Activated B cell treated with CpG ODN at 0.5 μM for 24 hours (primary cell): ENCODE measurements at regions not wholly inside any gene's neighbourhood (a gene's known extent, or its start where the extent isn't known, plus 50 kb on each side); places are given as distances from the start of the nearest gene placed in this dataset.

Experiments
- ATAC-seq: fragments of 200-7000 bp; cut with Tn5 transposase; one replicate; pipeline ENCODE4 v1.10.0; 2021; ENCODE audit warnings: low read depth, mild to moderate bottlenecking, moderate library complexity
- CTCF ChIA-PET: fragments of 350-600 bp; sonication (Branson Sonifier 250); formaldehyde crosslinking; loops from one replicate; lab custom pipeline; 2021; ENCODE audit warnings: antibody characterized with exemption; lab: Charles Lee
- POLR2A ChIA-PET: fragments of 350-600 bp; sonication (Branson Sonifier 250); formaldehyde crosslinking; loops from one replicate; lab custom pipeline; 2021; ENCODE audit warnings: antibody characterized with exemption; lab: Charles Lee
- DNase-seq: peaks from one replicate; pipeline ENCODE4 v3.0.0; 2022
- H3K27ac Mint-ChIP-seq: one replicate; pipeline ENCODE4 v1.8.0; 2020; ENCODE audit warnings: mixed read lengths
- H3K27me3 Mint-ChIP-seq: one replicate; pipeline ENCODE4 v1.8.0; 2021; ENCODE audit warnings: mixed read lengths
- H3K36me3 Mint-ChIP-seq: one replicate; pipeline ENCODE4 v1.8.0; 2021; ENCODE audit warnings: low read depth, mixed read lengths
- H3K4me1 Mint-ChIP-seq: one replicate; pipeline ENCODE4 v1.8.0; 2021; ENCODE audit warnings: mixed read lengths
- H3K4me3 Mint-ChIP-seq: one replicate; pipeline ENCODE4 v1.8.0; 2020; ENCODE audit warnings: mild to moderate bottlenecking, mixed read lengths
- H3K9me3 Mint-ChIP-seq: one replicate; pipeline ENCODE4 v1.8.0; 2020; ENCODE audit warnings: mixed read lengths
- intact Hi-C: fragments of 100-400 bp; cut with micrococcal nuclease; formaldehyde crosslinking; loops from one replicate; pipeline ENCODE4 v1.15.1; 2024
- TF ChIP-seq, protein P1 (sequence below): fragments of 200-600 bp; IDR thresholded peaks from one replicate; pipeline ENCODE4 v1.8.0; 2022; ENCODE audit warnings: antibody characterized with exemption, mild to moderate bottlenecking

DNA sequence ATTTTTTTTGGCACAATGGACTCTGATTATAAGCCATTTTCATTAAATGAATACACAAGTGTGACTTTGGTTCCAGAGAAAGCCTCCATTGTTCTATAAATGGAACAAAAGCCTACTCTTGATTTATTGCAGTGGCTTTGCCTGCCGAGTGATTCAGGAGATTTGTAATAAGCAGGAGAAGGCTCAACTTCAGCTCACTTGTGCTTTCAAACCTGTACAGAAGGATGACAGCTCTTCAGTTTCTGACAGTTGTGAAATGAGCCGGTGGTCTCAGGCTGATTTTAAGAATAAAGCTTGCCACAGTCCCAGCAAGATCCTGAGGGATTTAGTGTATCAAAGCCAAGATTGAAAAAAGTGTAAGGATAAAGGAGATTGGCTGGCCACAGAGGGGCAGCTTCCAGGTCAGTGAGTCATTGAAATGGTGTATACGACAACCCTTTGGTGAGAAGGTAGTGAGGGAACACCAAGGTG, 438.8 kb upstream of the TGFBR2 start:
- ChIA-PET POLR2A (no interaction called here), CTCF (no interaction called here)
- ATAC-seq (no peak), DNase-seq (no peak)
- H3K27ac Mint-ChIP-seq, result no peak overlapping the region
- peaks cover 5% of the 10 kb centered on the region for H3K9me3 Mint-ChIP-seq
- H3K4me3 Mint-ChIP-seq, result no peak overlapping the region
- TF ChIP-seq, protein P1, sequence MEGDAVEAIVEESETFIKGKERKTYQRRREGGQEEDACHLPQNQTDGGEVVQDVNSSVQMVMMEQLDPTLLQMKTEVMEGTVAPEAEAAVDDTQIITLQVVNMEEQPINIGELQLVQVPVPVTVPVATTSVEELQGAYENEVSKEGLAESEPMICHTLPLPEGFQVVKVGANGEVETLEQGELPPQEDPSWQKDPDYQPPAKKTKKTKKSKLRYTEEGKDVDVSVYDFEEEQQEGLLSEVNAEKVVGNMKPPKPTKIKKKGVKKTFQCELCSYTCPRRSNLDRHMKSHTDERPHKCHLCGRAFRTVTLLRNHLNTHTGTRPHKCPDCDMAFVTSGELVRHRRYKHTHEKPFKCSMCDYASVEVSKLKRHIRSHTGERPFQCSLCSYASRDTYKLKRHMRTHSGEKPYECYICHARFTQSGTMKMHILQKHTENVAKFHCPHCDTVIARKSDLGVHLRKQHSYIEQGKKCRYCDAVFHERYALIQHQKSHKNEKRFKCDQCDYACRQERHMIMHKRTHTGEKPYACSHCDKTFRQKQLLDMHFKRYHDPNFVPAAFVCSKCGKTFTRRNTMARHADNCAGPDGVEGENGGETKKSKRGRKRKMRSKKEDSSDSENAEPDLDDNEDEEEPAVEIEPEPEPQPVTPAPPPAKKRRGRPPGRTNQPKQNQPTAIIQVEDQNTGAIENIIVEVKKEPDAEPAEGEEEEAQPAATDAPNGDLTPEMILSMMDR, result no peak
- no peaks in the 10 kb centered on the region for H3K36me3 Mint-ChIP-seq
- peaks cover 2% of the 10 kb centered on the region for H3K27me3 Mint-ChIP-seq
- intact Hi-C loops, result no loop called here
- no peaks in the 10 kb centered on the region for H3K4me1 Mint-ChIP-seq

DNA sequence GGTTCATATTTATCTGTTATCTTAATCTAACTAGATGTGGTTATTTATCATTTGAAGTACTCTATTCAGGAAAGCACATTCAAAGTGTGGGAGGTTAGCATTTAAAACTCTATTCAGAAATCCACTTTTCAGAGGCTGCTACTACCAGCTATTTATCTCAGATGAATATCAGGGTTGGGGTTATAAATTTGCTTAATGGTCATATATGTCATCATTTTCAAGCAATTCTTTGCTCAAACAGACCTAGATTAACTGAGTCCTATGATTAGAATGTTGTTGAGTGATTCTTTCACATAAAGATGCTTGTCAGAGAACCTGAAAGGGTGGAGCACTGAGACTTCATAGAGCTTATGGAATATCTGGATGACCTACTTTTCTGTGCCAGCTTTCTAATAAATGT, 436.9 kb upstream of the TGFBR2 start:
- no peaks in the 10 kb centered on the region for H3K4me1 Mint-ChIP-seq
- no peak overlapping the region for H3K27ac Mint-ChIP-seq
- DNase-seq, result no peak
- CTCF ChIA-PET, result interaction anchor here (0.9 to 1.0 kb wide), 2 partner anchors 13 to 28 kb away, joined by 3 to 4 read pairs; no protein-coding TSS in a partner anchor
- POLR2A ChIA-PET, result no interaction called here
- TF ChIP-seq, protein P1, result no peak
- intact Hi-C loops, result no loop called here
- H3K27me3 Mint-ChIP-seq, result peaks cover 4% of the 10 kb centered on the region
- peaks cover 5% of the 10 kb centered on the region for H3K9me3 Mint-ChIP-seq
- ATAC-seq, result no peak
- H3K4me3 Mint-ChIP-seq, result no peak overlapping the region
- H3K36me3 Mint-ChIP-seq, result no peaks in the 10 kb centered on the region

DNA sequence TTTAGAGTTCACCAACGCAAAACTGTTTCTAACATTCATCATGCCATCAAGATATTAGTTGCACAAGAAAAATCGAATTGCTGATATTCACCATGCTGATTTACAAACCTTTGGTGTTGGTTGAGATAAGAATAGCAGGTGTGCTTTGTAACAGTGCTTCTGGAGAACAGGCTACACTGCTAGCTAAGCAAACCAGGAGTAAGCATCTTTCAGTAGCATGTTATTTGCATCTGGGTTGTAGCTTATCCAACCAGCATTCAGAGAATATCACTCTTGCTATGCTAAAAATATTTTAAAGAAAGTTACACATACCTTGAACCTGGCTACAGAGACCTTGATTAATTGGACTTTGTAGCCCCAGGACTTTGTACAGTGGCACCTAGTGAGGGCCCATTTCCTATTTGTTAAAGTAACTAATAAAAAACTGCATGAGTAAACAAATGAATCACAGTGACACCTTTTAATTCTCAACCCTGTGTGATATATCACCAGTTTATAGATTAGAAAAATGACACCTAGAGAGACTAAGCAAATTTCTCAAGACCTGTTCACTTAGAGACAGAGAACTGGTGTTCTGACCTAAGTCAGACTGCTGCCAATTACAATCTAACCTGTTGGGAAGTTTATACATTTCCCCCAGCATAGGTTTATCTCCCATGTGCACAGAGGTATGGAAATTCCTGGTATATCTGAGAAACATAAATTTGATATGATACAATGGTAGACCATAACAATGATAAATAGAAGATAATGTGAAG, 435.5 kb upstream of the TGFBR2 start:
- Mint-ChIP-seq H3K36me3 (no peaks in the 10 kb centered on the region), H3K4me1 (no peaks in the 10 kb centered on the region), H3K4me3 (no peak overlapping the region), H3K27ac (no peak overlapping the region), H3K27me3 (peaks cover 4% of the 10 kb centered on the region), H3K9me3 (peaks cover 3% of the 10 kb centered on the region)
- CTCF ChIA-PET, result no interaction called here
- intact Hi-C loops, result no loop called here
- POLR2A ChIA-PET, result no interaction called here
- TF ChIP-seq, protein P1, result no peak
- ATAC-seq (no peak), DNase-seq (no peak)

DNA sequence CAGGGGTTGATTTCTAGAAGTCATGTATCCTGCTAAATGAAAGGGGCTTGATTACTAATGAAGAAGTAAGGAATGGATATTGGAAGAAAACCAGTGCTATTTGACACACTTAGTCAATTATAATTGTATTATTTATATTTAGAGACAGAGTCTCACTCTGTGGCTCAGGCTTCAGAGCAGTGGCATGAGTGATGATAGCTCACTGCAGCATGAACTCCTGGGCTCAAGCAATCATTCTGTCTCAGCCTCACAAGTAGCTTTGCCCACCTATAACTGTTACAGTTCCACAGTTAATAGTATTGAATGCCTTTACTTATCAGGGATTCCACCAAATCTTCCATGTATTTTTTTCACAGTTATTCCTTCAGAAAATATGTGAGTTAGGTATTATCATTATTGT, 432.0 kb upstream of the TGFBR2 start:
- Mint-ChIP-seq H3K36me3 (no peaks in the 10 kb centered on the region), H3K27ac (no peak overlapping the region), H3K4me3 (no peak overlapping the region), H3K27me3 (peaks cover 4% of the 10 kb centered on the region), H3K4me1 (no peaks in the 10 kb centered on the region), H3K9me3 (no peaks in the 10 kb centered on the region)
- ChIA-PET CTCF (no interaction called here), POLR2A (interaction anchor here (0.6 kb wide), 1 partner anchor 10 kb away, joined by 6 read pairs; no protein-coding TSS in a partner anchor)
- ATAC-seq, result no peak
- intact Hi-C loops, result no loop called here
- TF ChIP-seq, protein P1, result no peak
- DNase-seq, result no peak

DNA sequence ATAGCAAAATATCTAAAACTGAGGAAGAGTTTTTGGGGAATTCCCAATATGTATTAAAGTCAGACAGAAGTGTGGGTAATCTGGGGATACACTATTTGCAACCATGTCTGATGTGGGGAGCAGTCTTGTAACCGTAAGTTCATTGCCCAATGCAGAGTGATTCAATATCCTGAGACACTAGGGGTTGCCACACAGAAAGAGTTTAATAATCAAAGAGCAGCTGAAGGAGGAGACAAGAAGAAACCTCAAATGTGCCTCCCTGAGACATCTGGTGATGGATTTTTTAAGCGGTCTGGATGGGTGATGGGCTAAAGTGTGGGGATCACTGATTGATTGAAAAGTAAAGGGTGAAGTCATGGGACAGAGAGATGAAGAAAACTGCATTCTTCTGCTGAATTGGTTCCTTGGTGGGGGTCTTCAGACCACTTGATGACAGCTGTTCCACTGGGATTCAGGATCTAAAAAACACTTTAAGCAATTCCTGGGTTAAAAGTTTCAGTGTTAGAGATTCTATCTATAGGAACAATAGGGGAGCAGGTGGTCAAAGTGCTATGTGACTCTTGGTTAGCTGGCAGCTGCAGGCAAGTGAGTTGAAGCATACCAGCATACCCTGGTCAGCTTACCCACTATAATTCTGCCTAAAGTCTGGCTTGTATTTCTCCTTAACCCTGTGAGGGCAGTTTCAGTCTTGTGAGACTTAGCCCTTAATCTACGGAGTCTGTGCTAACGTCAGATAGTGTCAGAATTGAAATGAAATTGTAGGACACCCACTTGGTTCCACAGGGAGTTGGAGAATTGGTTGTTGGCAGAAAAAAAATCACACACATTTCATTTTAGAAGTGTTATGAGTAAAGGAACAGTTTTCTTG, 425.9 kb upstream of the TGFBR2 start:
- Mint-ChIP-seq H3K27me3 (peaks cover 2% of the 10 kb centered on the region), H3K4me3 (no peak overlapping the region), H3K36me3 (no peaks in the 10 kb centered on the region), H3K27ac (no peak overlapping the region), H3K9me3 (no peaks in the 10 kb centered on the region), H3K4me1 (no peaks in the 10 kb centered on the region)
- ATAC-seq, result no peak
- POLR2A ChIA-PET, result no interaction called here
- TF ChIP-seq, protein P1, result no peak
- CTCF ChIA-PET, result interaction anchor here (1.5 to 2.1 kb wide), 2 partner anchors 17 to 22 kb away, joined by 3 to 6 read pairs; no protein-coding TSS in a partner anchor
- intact Hi-C loops, result loop anchor here (5.0 kb wide), 1 partner anchor 43 kb away; no protein-coding TSS in a partner anchor
- no peak for DNase-seq
